Neural progenitor cell (in vitro differentiated cells): ENCODE measurements at regions not wholly inside any gene's neighbourhood (a gene's known extent, or its start where the extent isn't known, plus 50 kb on each side); places are given as distances from the start of the nearest gene placed in this dataset.
A peak's percentile ranks its signal among the peaks of the same experiment; 100 is the strongest.

Experiments used
- DNase-seq: peaks from one replicate; pipeline ENCODE4 v3.0.0-alpha.2; 2016; ENCODE audit warnings: low spot score
- H2AFZ ChIP-seq: fragments of 200-600 bp; sonication (generic); replicated peaks from 2 replicates; pipeline ENCODE4 v1.6.1; 2016; ENCODE audit warnings: antibody characterized with exemption
- H3F3A ChIP-seq: fragments of 200-600 bp; sonication (generic); 2 replicates; pipeline ENCODE4 v1.6.1; 2016; ENCODE audit warnings: antibody characterized with exemption, low read depth
- H3K27ac ChIP-seq: fragments of 200-600 bp; sonication (generic); 2 replicates; pipeline ENCODE4 v1.5.1; 2016; ENCODE audit warnings: mild to moderate bottlenecking
- H3K27me3 ChIP-seq: fragments of 200-600 bp; sonication (generic); 2 replicates; pipeline ENCODE4 v1.6.1; 2016; ENCODE audit warnings: mild to moderate bottlenecking, moderate library complexity
- H3K36me3 ChIP-seq: fragments of 200-600 bp; sonication (generic); 2 replicates; pipeline ENCODE4 v1.5.1; 2016
- H3K4me1 ChIP-seq: fragments of 200-600 bp; sonication (generic); 2 replicates; pipeline ENCODE4 v1.6.1; 2016; ENCODE audit warnings: mixed run types
- H3K4me2 ChIP-seq: fragments of 200-600 bp; sonication (generic); 2 replicates; pipeline ENCODE4 v1.6.1; 2016
- H3K4me3 ChIP-seq: fragments of 200-600 bp; sonication (generic); 2 replicates; pipeline ENCODE4 v1.5.1; 2016
- H3K79me2 ChIP-seq: fragments of 200-600 bp; sonication (generic); 2 replicates; pipeline ENCODE4 v1.6.1; 2016; ENCODE audit warnings: low read depth
- H3K9ac ChIP-seq: fragments of 200-600 bp; sonication (generic); 2 replicates; pipeline ENCODE4 v1.6.1; 2016
- H3K9me3 ChIP-seq: fragments of 200-600 bp; sonication (generic); 2 replicates; pipeline ENCODE4 v1.5.1; 2016; ENCODE audit warnings: low read depth
- H4K20me1 ChIP-seq: fragments of 200-600 bp; sonication (generic); 2 replicates; pipeline ENCODE4 v1.6.1; 2016; ENCODE audit warnings: low read depth
- H3K27ac Mint-ChIP-seq: 3 replicates; pipeline ENCODE4 v1.8.0; 2021; ENCODE audit warnings: mixed read lengths
- H3K27me3 Mint-ChIP-seq: 2 replicates; pipeline ENCODE4 v1.8.0; 2022; ENCODE audit warnings: low read depth, mild to moderate bottlenecking, inconsistent platforms, moderate library complexity, mixed read lengths; ENCODE audit not compliant: insufficient read depth
- H3K36me3 Mint-ChIP-seq: 3 replicates; pipeline ENCODE4 v1.8.0; 2021; ENCODE audit warnings: mixed read lengths
- H3K4me1 Mint-ChIP-seq: 3 replicates; pipeline ENCODE4 v1.8.0; 2021; ENCODE audit warnings: mixed read lengths
- H3K4me3 Mint-ChIP-seq: 3 replicates; pipeline ENCODE4 v1.8.0; 2021; ENCODE audit warnings: mild to moderate bottlenecking, moderate library complexity, mixed read lengths
- H3K9me3 Mint-ChIP-seq: 3 replicates; pipeline ENCODE4 v1.8.0; 2020; ENCODE audit warnings: mixed read lengths
- EZH2 ChIP-seq: fragments of 200-600 bp; sonication (generic); IDR thresholded peaks from 2 replicates; pipeline ENCODE4 v1.6.1; 2017; ENCODE audit warnings: antibody characterized with exemption, mild to moderate bottlenecking, moderate library complexity
- EZH2phosphoT487 ChIP-seq: fragments of 200-600 bp; sonication (generic); IDR thresholded peaks from 2 replicates; pipeline ENCODE4 v1.6.1; 2017; ENCODE audit warnings: antibody characterized with exemption
- TF ChIP-seq, protein P1 (sequence below): fragments of 200-600 bp; sonication (generic); IDR thresholded peaks from 2 replicates; pipeline ENCODE4 v1.5.1; 2017; ENCODE audit warnings: antibody characterized with exemption, mild to moderate bottlenecking

DNA sequence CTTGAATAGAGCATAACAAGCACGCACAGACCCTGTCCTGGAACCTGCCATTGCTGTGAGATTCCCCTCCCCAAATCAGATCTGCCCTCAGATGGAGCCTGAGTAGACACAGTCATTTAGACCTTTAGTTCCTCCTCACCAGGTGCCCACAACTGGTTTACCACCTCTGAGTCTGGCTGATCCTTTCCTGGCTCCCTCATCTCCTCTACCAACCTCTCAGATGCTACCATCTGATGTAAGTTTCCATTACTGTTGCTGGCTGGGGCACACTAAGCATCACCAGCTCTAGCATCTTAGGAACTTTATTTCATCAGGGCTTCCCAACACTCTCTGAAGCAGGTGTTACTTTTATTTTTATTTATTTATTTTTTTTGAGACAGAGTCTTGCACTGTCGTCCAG is 288.3 kb downstream of the TLE3 start:
- H3F3A ChIP-seq: no peaks in the 10 kb centered on the region
- no peak overlapping the region for H3K4me3 ChIP-seq
- no peaks in the 10 kb centered on the region for H4K20me1 ChIP-seq
- Mint-ChIP-seq H3K9me3 (no peaks in the 10 kb centered on the region), H3K27me3 (peaks cover 7% of the 10 kb centered on the region), H3K27ac (no peak overlapping the region), H3K36me3 (no peaks in the 10 kb centered on the region), H3K4me1 (peaks cover 19% of the 10 kb centered on the region), H3K4me3 (no peak overlapping the region)
- no peaks in the 10 kb centered on the region for H3K27me3 ChIP-seq
- no peak for DNase-seq
- no peak overlapping the region for H3K9ac ChIP-seq
- peaks cover 4% of the 10 kb centered on the region for H3K4me1 ChIP-seq
- H3K36me3 ChIP-seq: no peaks in the 10 kb centered on the region
- no peak overlapping the region for H3K4me2 ChIP-seq
- TF ChIP-seq EZH2 (no peak), EZH2phosphoT487 (no peak)
- TF ChIP-seq, protein P1, sequence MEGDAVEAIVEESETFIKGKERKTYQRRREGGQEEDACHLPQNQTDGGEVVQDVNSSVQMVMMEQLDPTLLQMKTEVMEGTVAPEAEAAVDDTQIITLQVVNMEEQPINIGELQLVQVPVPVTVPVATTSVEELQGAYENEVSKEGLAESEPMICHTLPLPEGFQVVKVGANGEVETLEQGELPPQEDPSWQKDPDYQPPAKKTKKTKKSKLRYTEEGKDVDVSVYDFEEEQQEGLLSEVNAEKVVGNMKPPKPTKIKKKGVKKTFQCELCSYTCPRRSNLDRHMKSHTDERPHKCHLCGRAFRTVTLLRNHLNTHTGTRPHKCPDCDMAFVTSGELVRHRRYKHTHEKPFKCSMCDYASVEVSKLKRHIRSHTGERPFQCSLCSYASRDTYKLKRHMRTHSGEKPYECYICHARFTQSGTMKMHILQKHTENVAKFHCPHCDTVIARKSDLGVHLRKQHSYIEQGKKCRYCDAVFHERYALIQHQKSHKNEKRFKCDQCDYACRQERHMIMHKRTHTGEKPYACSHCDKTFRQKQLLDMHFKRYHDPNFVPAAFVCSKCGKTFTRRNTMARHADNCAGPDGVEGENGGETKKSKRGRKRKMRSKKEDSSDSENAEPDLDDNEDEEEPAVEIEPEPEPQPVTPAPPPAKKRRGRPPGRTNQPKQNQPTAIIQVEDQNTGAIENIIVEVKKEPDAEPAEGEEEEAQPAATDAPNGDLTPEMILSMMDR: no peak
- H2AFZ ChIP-seq: no peak overlapping the region
- H3K27ac ChIP-seq: no peak overlapping the region
- no peaks in the 10 kb centered on the region for H3K9me3 ChIP-seq
- no peaks in the 10 kb centered on the region for H3K79me2 ChIP-seq

DNA sequence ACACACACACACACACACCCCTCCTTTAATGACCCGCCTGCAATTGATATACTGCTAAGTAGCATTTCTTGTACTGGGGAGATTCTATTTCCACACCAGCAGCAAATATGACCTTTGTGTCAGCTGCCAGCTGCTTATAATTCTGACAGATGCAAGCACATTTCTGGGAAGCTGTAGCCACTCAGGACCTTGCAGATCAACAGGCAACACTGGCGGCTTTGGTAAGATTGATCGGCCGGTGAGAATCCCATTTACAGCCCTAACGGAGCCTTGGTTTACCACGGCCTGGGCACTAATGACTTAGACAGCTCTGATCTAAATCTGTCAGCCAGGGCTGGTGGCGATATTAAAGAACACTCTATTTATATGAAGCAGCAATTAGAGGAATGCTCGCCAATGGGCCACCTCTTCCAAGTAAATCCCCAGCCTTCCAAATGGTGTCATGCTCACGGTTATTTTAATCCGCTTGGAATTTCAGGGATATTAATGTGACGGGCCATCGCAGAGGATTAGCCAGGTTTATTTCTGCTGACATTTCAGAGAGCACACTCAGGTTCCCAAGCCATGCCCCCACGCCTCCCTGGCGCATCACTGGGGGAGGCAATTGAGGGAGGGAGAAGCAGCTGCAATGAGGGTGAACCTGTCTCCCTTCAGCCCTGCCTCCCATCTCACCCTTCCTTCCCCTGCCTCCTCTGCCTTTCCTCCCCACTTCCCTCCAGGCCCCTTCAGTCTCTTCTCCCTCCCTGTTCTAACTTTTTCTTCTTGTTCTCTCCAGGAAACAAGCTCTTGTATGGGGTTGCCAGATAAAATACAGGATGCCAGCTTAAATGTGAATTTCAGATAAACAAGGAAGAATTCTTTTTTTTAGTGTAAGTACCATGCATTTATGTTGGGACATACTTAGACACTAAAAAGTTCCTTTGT is 287.0 kb downstream of the TLE3 start:
- H3K27me3 ChIP-seq: no peaks in the 10 kb centered on the region
- peaks cover 4% of the 10 kb centered on the region for H3K4me1 ChIP-seq
- H2AFZ ChIP-seq: no peak overlapping the region
- no peak overlapping the region for H3K27ac ChIP-seq
- TF ChIP-seq, protein P1: no peak
- TF ChIP-seq EZH2phosphoT487 (no peak), EZH2 (no peak)
- no peak overlapping the region for H3K4me3 Mint-ChIP-seq
- H3K9me3 ChIP-seq: no peaks in the 10 kb centered on the region
- no peaks in the 10 kb centered on the region for H3K79me2 ChIP-seq
- H3F3A ChIP-seq: no peaks in the 10 kb centered on the region
- H3K36me3 ChIP-seq: no peaks in the 10 kb centered on the region
- no peak overlapping the region for H3K4me3 ChIP-seq
- H3K9ac ChIP-seq: no peak overlapping the region
- peaks cover 19% of the 10 kb centered on the region for H3K4me1 Mint-ChIP-seq
- peaks cover 12% of the 10 kb centered on the region for H3K27me3 Mint-ChIP-seq
- DNase-seq: no peak
- no peak overlapping the region for H3K27ac Mint-ChIP-seq
- no peak overlapping the region for H3K4me2 ChIP-seq
- H3K9me3 Mint-ChIP-seq: no peaks in the 10 kb centered on the region
- no peaks in the 10 kb centered on the region for H4K20me1 ChIP-seq
- H3K36me3 Mint-ChIP-seq: no peaks in the 10 kb centered on the region

DNA sequence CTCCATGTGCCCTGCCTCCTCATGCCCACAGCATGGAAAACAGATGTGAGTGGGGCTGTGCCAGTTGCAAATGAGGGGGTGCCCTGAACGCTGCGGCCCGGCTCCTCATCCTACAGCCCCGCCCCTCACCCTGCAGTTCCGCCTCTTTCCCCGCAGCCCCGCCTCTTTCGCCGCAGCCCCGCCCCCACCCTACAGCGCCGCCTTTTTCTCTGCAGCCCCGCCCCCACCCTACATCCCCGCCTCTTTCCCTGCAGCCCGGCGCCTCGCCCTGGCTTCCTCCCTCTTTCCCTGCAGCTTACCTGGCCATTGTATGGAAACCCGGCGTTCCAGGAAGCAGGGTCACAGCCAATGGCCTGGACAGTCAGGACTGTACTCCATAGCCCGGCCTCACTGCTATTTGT is 284.9 kb downstream of the TLE3 start:
- Mint-ChIP-seq H3K36me3 (no peaks in the 10 kb centered on the region), H3K27me3 (peaks cover 14% of the 10 kb centered on the region), H3K4me3 (no peak overlapping the region), H3K27ac (no peak overlapping the region), H3K9me3 (no peaks in the 10 kb centered on the region), H3K4me1 (peaks cover 19% of the 10 kb centered on the region)
- Histone ChIP-seq H3K27me3 (no peaks in the 10 kb centered on the region), H3K36me3 (no peaks in the 10 kb centered on the region), H3K9me3 (no peaks in the 10 kb centered on the region), H4K20me1 (no peaks in the 10 kb centered on the region), H3K4me1 (peaks cover 4% of the 10 kb centered on the region), H3F3A (no peaks in the 10 kb centered on the region), H3K79me2 (no peaks in the 10 kb centered on the region), H3K4me3 (no peak overlapping the region), H3K4me2 (peak overlapping the region; percentile 11), H3K9ac (no peak overlapping the region), H3K27ac (no peak overlapping the region), H2AFZ (peak overlapping the region; percentile 36)
- DNase-seq: peak; percentile 48
- TF ChIP-seq, protein P1: no peak
- TF ChIP-seq EZH2: no peak
